Neutrophil (primary cell): ENCODE measurements at regions not wholly inside any gene's neighbourhood (a gene's known extent, or its start where the extent isn't known, plus 50 kb on each side); places are given as distances from the start of the nearest gene placed in this dataset.

Experiments used
- H3K27ac ChIP-seq: fragments of 200-600 bp; sonication (generic); 2 replicates; pipeline ENCODE4 v1.5.1; 2016; ENCODE audit warnings: mild to moderate bottlenecking, moderate library complexity
- H3K27me3 ChIP-seq: fragments of 200-600 bp; sonication (generic); 2 replicates; pipeline ENCODE4 v1.6.0; 2016; ENCODE audit warnings: mild to moderate bottlenecking
- H3K36me3 ChIP-seq: fragments of 200-600 bp; sonication (generic); 2 replicates; pipeline ENCODE4 v1.5.1; 2017
- H3K4me1 ChIP-seq, 2 experiments: fragments of 200-600 bp in 1 of 2; sonication (generic) in 1 of 2; 1 replicate in 1 of 2; 2 replicates in 1 of 2; pipeline versions ENCODE4 v1.5.1 to v1.6.1; 2013 to 2016; ENCODE audit warnings: low read depth in 1 of 2, low read length in 1 of 2, mild to moderate bottlenecking in 1 of 2, moderate library complexity in 1 of 2; ENCODE audit not compliant: control insufficient read depth in 1 of 2, insufficient read depth in 1 of 2
- H3K4me3 ChIP-seq, 2 experiments: fragments of 200-600 bp in 1 of 2; sonication (generic) in 1 of 2; 1 replicate in 1 of 2; 2 replicates in 1 of 2; pipeline ENCODE4 v1.5.1; 2013 to 2016; ENCODE audit warnings: low read depth in 1 of 2, low read length in 1 of 2, mild to moderate bottlenecking in 1 of 2, moderate library complexity in 1 of 2
- H3K9me3 ChIP-seq: fragments of 200-600 bp; sonication (generic); 2 replicates; pipeline ENCODE4 v1.5.1; 2016
- CTCF ChIP-seq: fragments of 200-600 bp; sonication (generic); IDR thresholded peaks from 2 replicates; pipeline ENCODE4 v1.5.1; 2016; ENCODE audit warnings: antibody characterized with exemption

DNA sequence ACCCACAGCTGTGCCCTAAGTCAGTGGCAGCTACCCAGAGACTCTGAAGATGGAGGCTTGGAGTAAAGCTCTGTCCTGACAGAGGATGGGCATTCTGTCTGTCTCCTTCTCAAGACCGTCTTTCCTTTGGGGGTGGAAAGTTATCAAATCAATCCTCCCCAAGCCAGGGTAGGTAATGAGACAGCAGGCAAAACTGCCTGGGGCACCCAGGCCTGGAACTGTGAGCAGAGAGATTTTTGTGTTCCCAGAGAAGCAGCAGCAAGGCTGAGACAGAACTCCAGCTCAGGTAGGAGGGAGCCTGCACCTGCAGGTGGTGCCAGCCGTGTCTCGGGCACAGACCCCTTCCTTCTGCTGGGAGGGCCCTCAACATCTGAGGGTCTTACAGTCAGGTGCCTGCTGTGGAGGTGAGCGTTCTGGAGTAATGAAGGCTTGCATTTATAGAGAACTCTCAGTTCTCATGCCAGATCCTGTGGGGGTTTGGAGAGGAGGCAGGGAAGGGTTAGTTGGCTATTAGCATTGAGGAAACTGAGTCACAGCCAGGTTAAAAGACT, 95.6 kb downstream of the RIPK4 start:
- Histone ChIP-seq H3K4me1 (no peaks in the 10 kb centered on the region), H3K27me3 (peaks cover 15% of the 10 kb centered on the region), H3K36me3 (no peaks in the 10 kb centered on the region), H3K4me3 (no peak overlapping the region), H3K27ac (no peak overlapping the region), H3K9me3 (no peaks in the 10 kb centered on the region)
- TF ChIP-seq CTCF = no peak

GRCh38 chr21:41670056-41670805, 96.6 kb downstream of the RIPK4 start:
- Histone ChIP-seq H3K36me3 (no peaks in the 10 kb centered on the region), H3K4me3 (no peak overlapping the region), H3K27me3 (peaks cover 12% of the 10 kb centered on the region), H3K27ac (no peak overlapping the region), H3K4me1 (no peaks in the 10 kb centered on the region), H3K9me3 (no peaks in the 10 kb centered on the region)
- TF ChIP-seq CTCF = no peak

- Histone ChIP-seq H3K4me1 (no peaks in the 10 kb centered on the region), H3K36me3 (no peaks in the 10 kb centered on the region), H3K4me3 (no peak overlapping the region), H3K27me3 (peaks cover 14% of the 10 kb centered on the region), H3K9me3 (no peaks in the 10 kb centered on the region), H3K27ac (no peak overlapping the region)
- no peak for TF ChIP-seq CTCF
These were observed 97.4 kb downstream of the RIPK4 start for GRCh38 chr21:41669533-41669830.

- Histone ChIP-seq H3K36me3 (no peaks in the 10 kb centered on the region), H3K4me3 (no peak overlapping the region), H3K27me3 (peaks cover 18% of the 10 kb centered on the region), H3K4me1 (no peaks in the 10 kb centered on the region), H3K9me3 (no peaks in the 10 kb centered on the region), H3K27ac (no peak overlapping the region)
- TF ChIP-seq CTCF = no peak
These were observed 97.9 kb downstream of the RIPK4 start for GRCh38 chr21:41668686-41669532.

GRCh38 chr21:41668051-41668541, 98.8 kb downstream of the RIPK4 start:
- H3K4me1 ChIP-seq = no peaks in the 10 kb centered on the region

More at GRCh38 chr21:41668051-41668541, 98.8 kb downstream of the RIPK4 start:
- Histone ChIP-seq H3K9me3 (no peaks in the 10 kb centered on the region), H3K27ac (no peak overlapping the region), H3K27me3 (peaks cover 22% of the 10 kb centered on the region), H3K36me3 (no peaks in the 10 kb centered on the region), H3K4me3 (no peak overlapping the region)
- no peak for TF ChIP-seq CTCF
